MM.1S (cell line): ENCODE measurements at regions not wholly inside any gene's neighbourhood (a gene's known extent, or its start where the extent isn't known, plus 50 kb on each side); places are given as distances from the start of the nearest gene placed in this dataset.

Experiments used
- CTCF ChIP-seq: fragments of 300-600 bp; sonication (generic); IDR thresholded peaks from 2 replicates; pipeline ENCODE4 v1.5.1; 2016; ENCODE audit warnings: antibody characterized with exemption, low read length, mixed read lengths
- EZH2 ChIP-seq: fragments of 300-600 bp; sonication (generic); optimal IDR thresholded peaks from 2 replicates; pipeline ENCODE3; 2017; ENCODE audit warnings: low read depth, mild to moderate bottlenecking, antibody characterized with exemption, low read length, mixed read lengths
- EZH2phosphoT487 ChIP-seq: fragments of 300-600 bp; sonication (generic); IDR thresholded peaks from 2 replicates; pipeline ENCODE4 v1.6.1; 2018; ENCODE audit warnings: antibody characterized with exemption, low read length

- no peak for TF ChIP-seq EZH2phosphoT487
- TF ChIP-seq CTCF: no peak
- TF ChIP-seq EZH2: no peak
Observed at GRCh38 chr6:81694207-81694606, 58.3 kb downstream of the TENT5A start.
